ENCODE measurements at regions not wholly inside any gene's neighbourhood (a gene's known extent, or its start where the extent isn't known, plus 50 kb on each side); places are given as distances from the start of the nearest gene placed in this dataset.
"Not testable (repeated sequence)": the region's sequence is repeated elsewhere in the genome, so short reads cannot be mapped to it uniquely, and the experiment has no call there.

DNA sequence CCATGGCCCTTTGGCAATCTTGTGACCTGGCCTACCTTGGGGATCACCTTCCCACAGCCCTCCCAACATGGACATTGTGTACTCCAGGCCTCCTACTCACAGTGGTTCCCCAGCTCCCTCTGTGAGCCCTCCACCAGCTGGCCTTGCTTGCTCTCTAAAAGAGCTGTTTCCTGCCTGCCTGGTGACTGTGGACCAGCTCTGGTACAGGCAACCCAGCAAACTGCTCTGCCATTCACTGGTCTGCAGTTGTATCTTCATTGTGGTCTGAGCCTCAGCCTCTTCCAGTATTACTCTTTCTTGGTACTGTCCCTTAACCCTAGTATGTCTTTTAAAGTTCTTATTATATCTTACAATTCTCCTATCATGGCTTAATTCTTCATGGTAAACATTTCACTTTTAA lies 236.2 kb downstream of the KTN1 start:
- Mint-ChIP-seq H3K36me3 (peaks cover 0 to 34% of the 10 kb centered on the region in 2 donors), H3K27ac (no peak overlapping the region), H3K9me3 (peaks cover 0 to 31% of the 10 kb centered on the region in 2 donors)
- DNase-seq (ENCODE audit: low spot score in 2 of 2) (no peak), ATAC-seq (no peak)

DNA sequence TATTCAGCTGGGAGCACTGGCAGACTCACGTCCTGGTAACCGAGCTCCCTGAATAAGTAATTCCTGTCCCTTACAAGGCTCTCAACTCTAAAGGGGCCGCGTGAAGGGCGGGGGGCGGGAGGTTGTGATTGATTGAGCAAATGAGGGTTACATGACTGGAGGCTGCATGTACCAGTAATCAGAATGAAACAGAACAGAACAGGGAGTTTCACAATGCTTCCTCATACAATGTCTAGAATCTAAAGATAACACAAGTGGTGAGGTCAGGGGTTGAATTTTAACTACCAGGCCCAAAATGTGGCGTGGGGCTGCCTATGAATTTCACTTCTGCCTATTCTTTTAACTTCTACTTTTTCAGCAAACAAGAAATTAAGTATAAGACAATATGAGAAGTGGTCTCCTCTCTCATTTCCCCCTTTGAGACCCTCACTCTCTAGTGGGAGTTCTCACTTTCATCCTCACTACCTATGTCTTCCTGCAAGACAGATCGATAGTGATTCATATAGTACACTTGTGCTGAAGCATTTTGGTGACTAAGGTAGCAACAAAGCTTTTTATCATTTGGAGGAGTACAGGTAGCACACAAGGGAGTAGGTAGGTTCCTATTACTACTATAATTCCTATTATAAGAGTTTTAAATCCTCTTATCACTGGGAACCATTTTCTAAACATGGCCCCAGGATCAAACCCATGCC lies 239.8 kb downstream of the KTN1 start:
- Mint-ChIP-seq H3K36me3 (peaks cover 4 to 5% of the 10 kb centered on the region in 2 donors), H3K27ac (no peak overlapping the region), H3K9me3 (peaks cover 4 to 20% of the 10 kb centered on the region in 2 donors)
- DNase-seq (ENCODE audit: low spot score in 2 of 2) (no peak), ATAC-seq (peak in 1 of 2 donors; percentile 35)

DNA sequence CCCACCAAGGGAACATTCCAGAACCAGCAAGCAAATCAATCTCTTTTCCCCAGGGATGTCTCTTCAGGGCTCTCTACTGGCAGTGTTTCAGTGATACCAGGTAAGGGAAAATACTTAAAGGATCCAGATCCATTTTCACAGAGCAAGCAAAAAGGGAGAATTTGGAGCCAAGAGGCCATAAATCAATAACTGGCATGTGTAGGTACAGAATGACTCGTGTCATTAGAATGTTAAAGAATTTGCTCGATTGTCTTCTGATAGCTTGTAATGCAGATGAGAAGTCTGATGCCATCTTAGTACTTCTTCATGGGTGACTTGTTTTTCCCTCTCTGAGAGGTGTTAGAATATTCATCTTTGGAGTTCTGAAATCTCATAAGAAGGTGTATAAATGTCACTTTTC lies 242.9 kb downstream of the KTN1 start:
- peaks cover 4 to 7% of the 10 kb centered on the region in 2 donors for H3K9me3 Mint-ChIP-seq
- DNase-seq (ENCODE audit: low spot score in 2 of 2) = no peak

DNA sequence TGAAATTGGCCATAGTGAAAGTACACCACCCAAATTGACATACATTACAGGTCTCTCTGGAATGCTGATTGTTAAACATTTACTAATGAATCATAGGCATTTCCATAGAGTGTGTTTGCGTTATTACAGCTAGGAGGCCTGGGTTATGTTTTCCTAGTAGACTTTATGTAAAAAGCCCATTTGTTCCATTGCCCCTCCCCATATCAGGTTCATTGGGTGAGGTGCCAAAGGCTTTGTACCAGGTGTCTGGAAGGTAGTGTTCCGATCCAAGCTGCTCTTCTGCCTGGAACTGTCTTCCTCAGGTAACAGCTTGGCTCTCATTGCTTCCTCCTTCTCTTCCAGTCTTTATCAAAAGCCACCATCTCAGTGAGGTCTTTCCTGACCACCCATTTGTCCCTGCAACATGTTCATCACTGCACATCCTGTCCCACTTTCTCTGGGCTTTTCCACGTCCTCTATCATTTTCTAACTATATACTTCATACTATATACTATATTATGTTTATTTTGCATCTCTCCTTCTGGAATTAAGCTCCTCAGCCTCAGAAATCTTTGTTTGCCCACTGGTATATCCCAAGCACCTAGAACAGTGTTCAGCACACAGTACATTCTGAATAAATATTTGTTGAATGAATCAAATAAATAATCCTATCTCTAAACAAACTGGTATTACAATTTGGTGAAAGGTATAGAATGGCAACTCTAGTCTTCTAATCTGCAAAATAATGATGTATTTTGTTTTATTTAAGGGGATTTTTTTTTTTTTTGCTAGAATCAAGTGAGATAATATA lies 252.3 kb downstream of the KTN1 start:
- no peak for ATAC-seq
- no peaks in the 10 kb centered on the region for H3K36me3 Mint-ChIP-seq
- H3K27ac Mint-ChIP-seq = no peak overlapping the region
- H3K9me3 Mint-ChIP-seq = no peaks in the 10 kb centered on the region
- DNase-seq (ENCODE audit: low spot score in 2 of 2) = no peak

More for the DNA sequence above, 242.9 kb downstream of the KTN1 start:
- Mint-ChIP-seq H3K27ac (no peak overlapping the region), H3K36me3 (peaks cover 0 to 4% of the 10 kb centered on the region in 2 donors)
- no peak for ATAC-seq

- DNase-seq (ENCODE audit: low spot score in 2 of 2) (no peak), ATAC-seq (no peak)
- Mint-ChIP-seq H3K27ac (no peak overlapping the region), H3K36me3 (no peaks in the 10 kb centered on the region), H3K9me3 (no peaks in the 10 kb centered on the region)
These were observed 253.0 kb downstream of the KTN1 start for GRCh38 chr14:55832974-55833373.

DNA sequence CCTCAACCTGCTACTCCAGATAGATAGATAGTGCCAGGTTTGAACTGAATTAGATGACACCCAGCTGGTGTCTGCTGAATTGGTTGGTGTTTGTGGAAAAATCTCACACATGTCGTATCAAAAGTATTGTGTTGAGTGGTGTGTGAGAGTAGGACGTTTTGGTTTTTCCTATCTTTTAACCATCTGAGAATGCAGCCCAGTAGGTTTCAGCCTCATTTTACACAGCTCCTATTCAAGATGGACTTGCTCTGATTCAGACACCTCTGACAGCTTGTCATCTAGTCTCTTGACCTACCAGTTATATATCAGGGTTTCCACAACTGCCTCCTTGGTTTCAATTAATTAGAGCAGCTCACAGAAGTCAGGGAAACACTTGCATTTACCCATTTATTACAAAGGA lies 254.4 kb downstream of the KTN1 start:
- DNase-seq (ENCODE audit: low spot score in 2 of 2) (no peak), ATAC-seq (no peak)
- Mint-ChIP-seq H3K36me3 (no peaks in the 10 kb centered on the region), H3K27ac (no peak overlapping the region), H3K9me3 (no peaks in the 10 kb centered on the region)

GRCh38 chr14:55835985-55836384 lies 256.0 kb downstream of the KTN1 start:
- Mint-ChIP-seq H3K9me3 (no peaks in the 10 kb centered on the region), H3K36me3 (no peaks in the 10 kb centered on the region), H3K27ac (no peak overlapping the region)
- no peak for DNase-seq (ENCODE audit: low spot score in 2 of 2)
- ATAC-seq = no peak

- no peak overlapping the region for H3K27ac Mint-ChIP-seq
- DNase-seq (ENCODE audit: low spot score in 2 of 2) (no peak), ATAC-seq (no peak)
- H3K36me3 Mint-ChIP-seq = no peaks in the 10 kb centered on the region
- H3K9me3 Mint-ChIP-seq = no peaks in the 10 kb centered on the region
These were observed 257.5 kb downstream of the KTN1 start for GRCh38 chr14:55837467-55837866.

- DNase-seq (ENCODE audit: low spot score in 2 of 2) (no peak), ATAC-seq (no peak)
- Mint-ChIP-seq H3K36me3 (no peaks in the 10 kb centered on the region), H3K9me3 (no peaks in the 10 kb centered on the region), H3K27ac (no peak overlapping the region)
These were observed 258.6 kb downstream of the KTN1 start for GRCh38 chr14:55838529-55839052.

GRCh38 chr14:55839301-55839947 lies 259.4 kb downstream of the KTN1 start:
- not testable (repeated sequence) for H3K36me3 Mint-ChIP-seq; H3K9me3 Mint-ChIP-seq; DNase-seq (ENCODE audit: low spot score in 2 of 2); H3K27ac Mint-ChIP-seq; ATAC-seq

- H3K27ac Mint-ChIP-seq = no peak overlapping the region
- H3K9me3 Mint-ChIP-seq = no peaks in the 10 kb centered on the region
- DNase-seq (ENCODE audit: low spot score in 2 of 2) = no peak
- no peak for ATAC-seq
- no peaks in the 10 kb centered on the region for H3K36me3 Mint-ChIP-seq
These were observed 260.8 kb downstream of the KTN1 start for GRCh38 chr14:55840821-55841220.

- Mint-ChIP-seq H3K36me3 (no peaks in the 10 kb centered on the region), H3K27ac (peak overlapping the region in 1 of 2 donors; percentile 22), H3K9me3 (no peaks in the 10 kb centered on the region)
- ATAC-seq (no peak), DNase-seq (ENCODE audit: low spot score in 2 of 2) (no peak)
These were observed 261.6 kb downstream of the KTN1 start for GRCh38 chr14:55841625-55842024.

DNA sequence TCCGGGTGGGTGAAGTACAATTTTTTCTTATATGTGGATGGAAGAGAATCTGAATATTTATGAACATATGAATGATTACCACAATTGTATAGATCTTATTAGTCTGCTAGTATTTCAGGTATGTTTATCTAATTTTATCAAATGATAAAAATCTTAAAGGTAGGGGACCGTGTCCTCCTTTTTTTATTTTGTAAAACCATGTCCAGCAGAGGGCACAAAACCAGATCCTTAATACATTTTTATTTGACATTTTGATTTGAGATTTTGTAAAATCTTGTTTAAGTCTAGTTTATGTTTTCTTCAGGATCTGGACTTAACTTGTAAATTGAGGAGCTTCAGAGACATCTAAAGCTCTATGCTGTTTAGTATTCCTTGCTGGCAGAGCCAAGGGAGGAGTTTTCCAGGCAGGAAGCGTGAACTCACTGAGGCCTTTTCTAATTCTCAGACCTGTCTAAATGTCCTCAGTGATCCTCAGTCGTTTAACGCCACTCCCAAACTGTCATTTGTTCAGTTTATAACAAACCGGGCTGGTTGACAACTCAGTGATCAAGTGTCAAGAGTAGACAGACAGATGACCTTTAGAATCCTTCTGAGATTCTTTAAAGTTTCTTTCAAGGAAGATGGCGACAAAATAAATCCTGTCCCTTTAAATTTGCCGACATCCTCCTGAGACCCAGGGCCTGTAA lies 263.9 kb downstream of the KTN1 start:
- no peak for ATAC-seq
- no peak overlapping the region for H3K27ac Mint-ChIP-seq
- H3K36me3 Mint-ChIP-seq = no peaks in the 10 kb centered on the region
- no peaks in the 10 kb centered on the region for H3K9me3 Mint-ChIP-seq
- DNase-seq (ENCODE audit: low spot score in 2 of 2) = no peak

DNA sequence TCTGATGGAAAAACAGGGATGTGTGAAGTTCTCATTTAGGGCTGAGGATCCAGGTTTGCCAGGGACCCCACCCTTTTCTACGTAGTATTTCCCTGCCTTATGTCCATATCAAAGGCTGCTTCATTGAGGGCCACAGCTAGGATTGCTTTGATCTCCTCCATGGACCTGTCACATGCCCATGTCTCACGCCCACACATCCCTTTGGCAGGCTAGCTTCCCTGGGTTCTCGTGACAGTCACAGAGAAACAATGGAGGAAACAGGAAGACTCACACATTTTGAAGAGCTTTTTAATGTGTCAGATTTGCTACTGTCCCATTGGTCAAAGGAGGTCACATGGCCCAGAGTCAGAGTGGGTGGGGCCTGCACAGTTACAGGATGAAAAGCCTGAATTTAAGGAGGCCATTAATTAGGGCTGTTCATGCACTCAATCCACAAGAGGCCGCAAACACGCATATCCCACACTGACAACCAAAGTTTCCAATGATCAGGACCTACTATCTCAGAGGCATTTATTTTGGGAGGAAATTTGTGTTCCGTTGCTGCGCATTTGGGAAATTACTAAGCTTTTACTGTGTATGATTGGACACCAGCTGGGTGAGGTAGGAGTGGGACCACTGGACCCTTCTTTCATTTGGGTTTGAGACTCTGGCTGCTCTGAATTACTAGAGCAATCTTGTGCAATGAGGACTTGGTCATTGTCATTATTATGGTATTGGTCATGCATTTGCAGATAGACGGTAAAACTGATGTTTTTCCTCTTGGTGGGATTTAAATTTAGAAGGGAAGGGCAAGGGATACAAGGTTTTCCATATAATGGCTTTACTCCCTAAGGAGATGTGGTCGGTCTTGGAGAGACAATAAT lies 266.2 kb downstream of the KTN1 start:
- H3K27ac Mint-ChIP-seq = no peak overlapping the region

GRCh38 chr14:55846826-55847446 lies 266.9 kb downstream of the KTN1 start:
- ATAC-seq = no peak
- Mint-ChIP-seq H3K9me3 (no peaks in the 10 kb centered on the region), H3K27ac (no peak overlapping the region), H3K36me3 (no peaks in the 10 kb centered on the region)
- no peak for DNase-seq (ENCODE audit: low spot score in 2 of 2)

More for the DNA sequence above, 266.2 kb downstream of the KTN1 start:
- H3K9me3 Mint-ChIP-seq = no peaks in the 10 kb centered on the region
- no peaks in the 10 kb centered on the region for H3K36me3 Mint-ChIP-seq
- no peak for ATAC-seq
- DNase-seq (ENCODE audit: low spot score in 2 of 2) = no peak

Data from activated naive CD4-positive, alpha-beta T cell treated with anti-CD3 and anti-CD28 coated beads, Interleukin-2, amount 50 U/mL, for 72 hours (primary cell).